GM23338 (cell line): ENCODE measurements at regions not wholly inside any gene's neighbourhood (a gene's known extent, or its start where the extent isn't known, plus 50 kb on each side); places are given as distances from the start of the nearest gene placed in this dataset.

ENCODE experiments used
- ATAC-seq: fragments of 200-7000 bp; cut with Tn5 transposase; 3 replicates; pipeline ENCODE4 v1.9.1; 2020
- DNase-seq: peaks from one replicate; pipeline ENCODE4 v3.0.0-alpha.2; 2015; ENCODE audit warnings: low spot score
- H2AFZ ChIP-seq: fragments of 200-600 bp; sonication (generic); 2 replicates; pipeline ENCODE4 v1.8.0; 2016; ENCODE audit warnings: antibody characterized with exemption, mild to moderate bottlenecking, moderate library complexity
- H3F3A ChIP-seq: fragments of 200-600 bp; sonication (generic); replicated peaks from 2 replicates; pipeline ENCODE4 v1.8.0; 2017; ENCODE audit warnings: antibody characterized with exemption, mixed run types, low read depth
- H3K27ac ChIP-seq: fragments of 200-600 bp; sonication (generic); 2 replicates; pipeline ENCODE4 v1.6.1; 2016; ENCODE audit warnings: low read depth
- H3K27me3 ChIP-seq: fragments of 200-600 bp; sonication (generic); 2 replicates; pipeline ENCODE4 v1.8.0; 2016; ENCODE audit warnings: mild to moderate bottlenecking, mixed run types, moderate library complexity; ENCODE audit not compliant: insufficient read depth
- H3K36me3 ChIP-seq: fragments of 200-600 bp; sonication (generic); 2 replicates; pipeline ENCODE4 v1.8.0; 2016; ENCODE audit warnings: mild to moderate bottlenecking; ENCODE audit not compliant: insufficient read depth
- H3K4me1 ChIP-seq: fragments of 200-600 bp; sonication (generic); 2 replicates; pipeline ENCODE4 v1.8.0; 2016; ENCODE audit warnings: mild to moderate bottlenecking, moderate library complexity; ENCODE audit not compliant: insufficient read depth
- H3K4me2 ChIP-seq: fragments of 200-600 bp; sonication (generic); 2 replicates; pipeline ENCODE4 v1.7.1; 2017; ENCODE audit warnings: mixed run types
- H3K4me3 ChIP-seq: fragments of 200-600 bp; sonication (generic); 2 replicates; pipeline ENCODE4 v1.6.1; 2016; ENCODE audit warnings: mixed run types
- H3K79me2 ChIP-seq: fragments of 200-600 bp; sonication (generic); replicated peaks from 2 replicates; pipeline ENCODE4 v1.8.0; 2017; ENCODE audit warnings: mild to moderate bottlenecking; ENCODE audit not compliant: insufficient read depth
- H3K9me2 ChIP-seq: fragments of 200-600 bp; sonication (generic); 2 replicates; pipeline ENCODE4 v1.8.0; 2017; ENCODE audit not compliant: insufficient read depth
- H4K20me1 ChIP-seq: fragments of 200-600 bp; sonication (generic); replicated peaks from 2 replicates; pipeline ENCODE4 v1.8.0; 2017; ENCODE audit warnings: mild to moderate bottlenecking; ENCODE audit not compliant: insufficient read depth
- H3K27ac Mint-ChIP-seq: 2 replicates; pipeline ENCODE4 v1.8.0; 2020; ENCODE audit warnings: inconsistent platforms, mild to moderate bottlenecking, moderate library complexity, mixed read lengths
- H3K27me3 Mint-ChIP-seq: 3 replicates; pipeline ENCODE4 v1.8.0; 2022; ENCODE audit warnings: low read depth, mild to moderate bottlenecking, moderate library complexity, mixed read lengths, inconsistent platforms; ENCODE audit not compliant: insufficient read depth, poor library complexity
- H3K36me3 Mint-ChIP-seq: 3 replicates; pipeline ENCODE4 v1.8.0; 2021; ENCODE audit warnings: low read depth, mild to moderate bottlenecking, inconsistent platforms, moderate library complexity, mixed read lengths
- H3K4me1 Mint-ChIP-seq: 3 replicates; pipeline ENCODE4 v1.8.0; 2020; ENCODE audit warnings: mild to moderate bottlenecking, inconsistent platforms, mixed read lengths
- H3K4me3 Mint-ChIP-seq: 3 replicates; pipeline ENCODE4 v1.8.0; 2021; ENCODE audit warnings: moderate library complexity, mild to moderate bottlenecking, inconsistent platforms, mixed read lengths
- H3K9me3 Mint-ChIP-seq: 3 replicates; pipeline ENCODE4 v1.8.0; 2020; ENCODE audit warnings: moderate library complexity, mild to moderate bottlenecking, inconsistent platforms, mixed read lengths
- CREB1 ChIP-seq: fragments of 250-450 bp; sonication (Bioruptor Pico); IDR thresholded peaks from 2 replicates; pipeline ENCODE4 v1.5.0; 2020; ENCODE audit warnings: low read depth, mild to moderate bottlenecking, moderate library complexity
- CTCF ChIP-seq, 2 experiments: fragments of 200-600 bp in 1 of 2; sonication (generic) in 1 of 2; conservative IDR thresholded peaks; 2 replicates each; pipeline versions ENCODE4 v1.5.1 to v1.6.1; 2016 to 2017; ENCODE audit warnings: antibody characterized with exemption in 2 of 2, low read depth in 2 of 2, mild to moderate bottlenecking in 2 of 2, moderate library complexity in 1 of 2
- ETS1 ChIP-seq: IDR thresholded peaks from 2 replicates; pipeline ENCODE4 v1.6.1; 2016; ENCODE audit warnings: antibody characterized with exemption
- EZH2 ChIP-seq: fragments of 200-600 bp; sonication (generic); IDR thresholded peaks from one replicate; pipeline ENCODE4 v1.8.0; 2017; ENCODE audit warnings: antibody characterized with exemption, mild to moderate bottlenecking, low read depth; ENCODE audit not compliant: unreplicated experiment
- EZH2phosphoT487 ChIP-seq: fragments of 200-600 bp; sonication (generic); IDR thresholded peaks from one replicate; pipeline ENCODE4 v1.8.1; 2018; ENCODE audit warnings: antibody characterized with exemption; ENCODE audit not compliant: unreplicated experiment
- JUNB ChIP-seq: IDR thresholded peaks from one replicate; pipeline ENCODE4 v1.6.1; 2016; ENCODE audit warnings: antibody characterized with exemption; ENCODE audit not compliant: unreplicated experiment
- NANOG ChIP-seq: IDR thresholded peaks from 2 replicates; pipeline ENCODE4 v1.6.1; 2016; ENCODE audit warnings: antibody characterized with exemption, borderline replicate concordance
- POLR2AphosphoS5 ChIP-seq: IDR thresholded peaks from 2 replicates; pipeline ENCODE4 v1.6.1; 2016; ENCODE audit warnings: antibody characterized with exemption, low read depth
- REST ChIP-seq: IDR thresholded peaks from one replicate; pipeline ENCODE4 v1.6.1; 2018; ENCODE audit warnings: antibody characterized with exemption; ENCODE audit not compliant: unreplicated experiment
- STAT1 ChIP-seq: IDR thresholded peaks from one replicate; pipeline ENCODE4 v1.6.1; 2016; ENCODE audit warnings: antibody characterized with exemption; ENCODE audit not compliant: unreplicated experiment
- ZNF114 ChIP-seq: fragments of 250-450 bp; sonication (Bioruptor Pico); IDR thresholded peaks from 2 replicates; pipeline ENCODE4 v1.5.0; 2020; ENCODE audit warnings: mild to moderate bottlenecking, moderate library complexity
- ZNF331 ChIP-seq: fragments of 250-450 bp; sonication (Bioruptor Pico); IDR thresholded peaks from 2 replicates; pipeline ENCODE4 v1.5.0; 2020; ENCODE audit warnings: low read depth, mild to moderate bottlenecking, moderate library complexity
- TF ChIP-seq, protein P1 (sequence below): fragments of 250-450 bp; sonication (Bioruptor Pico); IDR thresholded peaks from 2 replicates; pipeline ENCODE4 v1.5.0; 2020; ENCODE audit warnings: mild to moderate bottlenecking, moderate library complexity

GRCh38 chr5:155259648-155260047 is 246.1 kb downstream of the KIF4B start:
- no peaks in the 10 kb centered on the region for H3F3A ChIP-seq
- ATAC-seq (no peak), DNase-seq (no peak)
- H3K79me2 ChIP-seq = no peaks in the 10 kb centered on the region
- H3K27me3 ChIP-seq = no peaks in the 10 kb centered on the region
- no peaks in the 10 kb centered on the region for H3K36me3 ChIP-seq
- H3K27me3 Mint-ChIP-seq = peaks cover 2% of the 10 kb centered on the region
- H3K4me2 ChIP-seq = no peak overlapping the region
- H3K27ac Mint-ChIP-seq = no peak overlapping the region
- no peaks in the 10 kb centered on the region for H3K9me3 Mint-ChIP-seq
- H3K4me1 Mint-ChIP-seq = no peaks in the 10 kb centered on the region
- H4K20me1 ChIP-seq = no peaks in the 10 kb centered on the region
- H2AFZ ChIP-seq = no peak overlapping the region
- H3K27ac ChIP-seq = no peak overlapping the region
- H3K4me1 ChIP-seq = no peaks in the 10 kb centered on the region
- 0 out of 2 replicates have a peak, but pooled peaks cover 5% of the 10 kb centered on the region for H3K9me2 ChIP-seq
- H3K4me3 ChIP-seq = no peak overlapping the region
- TF ChIP-seq EZH2 = no peak
- no peak for TF ChIP-seq CREB1 (CRISPR knock-in tag)
- no peak for TF ChIP-seq NANOG
- no peak for TF ChIP-seq ETS1
- TF ChIP-seq ZNF331 (CRISPR knock-in tag) = no peak
- TF ChIP-seq, protein P1, sequence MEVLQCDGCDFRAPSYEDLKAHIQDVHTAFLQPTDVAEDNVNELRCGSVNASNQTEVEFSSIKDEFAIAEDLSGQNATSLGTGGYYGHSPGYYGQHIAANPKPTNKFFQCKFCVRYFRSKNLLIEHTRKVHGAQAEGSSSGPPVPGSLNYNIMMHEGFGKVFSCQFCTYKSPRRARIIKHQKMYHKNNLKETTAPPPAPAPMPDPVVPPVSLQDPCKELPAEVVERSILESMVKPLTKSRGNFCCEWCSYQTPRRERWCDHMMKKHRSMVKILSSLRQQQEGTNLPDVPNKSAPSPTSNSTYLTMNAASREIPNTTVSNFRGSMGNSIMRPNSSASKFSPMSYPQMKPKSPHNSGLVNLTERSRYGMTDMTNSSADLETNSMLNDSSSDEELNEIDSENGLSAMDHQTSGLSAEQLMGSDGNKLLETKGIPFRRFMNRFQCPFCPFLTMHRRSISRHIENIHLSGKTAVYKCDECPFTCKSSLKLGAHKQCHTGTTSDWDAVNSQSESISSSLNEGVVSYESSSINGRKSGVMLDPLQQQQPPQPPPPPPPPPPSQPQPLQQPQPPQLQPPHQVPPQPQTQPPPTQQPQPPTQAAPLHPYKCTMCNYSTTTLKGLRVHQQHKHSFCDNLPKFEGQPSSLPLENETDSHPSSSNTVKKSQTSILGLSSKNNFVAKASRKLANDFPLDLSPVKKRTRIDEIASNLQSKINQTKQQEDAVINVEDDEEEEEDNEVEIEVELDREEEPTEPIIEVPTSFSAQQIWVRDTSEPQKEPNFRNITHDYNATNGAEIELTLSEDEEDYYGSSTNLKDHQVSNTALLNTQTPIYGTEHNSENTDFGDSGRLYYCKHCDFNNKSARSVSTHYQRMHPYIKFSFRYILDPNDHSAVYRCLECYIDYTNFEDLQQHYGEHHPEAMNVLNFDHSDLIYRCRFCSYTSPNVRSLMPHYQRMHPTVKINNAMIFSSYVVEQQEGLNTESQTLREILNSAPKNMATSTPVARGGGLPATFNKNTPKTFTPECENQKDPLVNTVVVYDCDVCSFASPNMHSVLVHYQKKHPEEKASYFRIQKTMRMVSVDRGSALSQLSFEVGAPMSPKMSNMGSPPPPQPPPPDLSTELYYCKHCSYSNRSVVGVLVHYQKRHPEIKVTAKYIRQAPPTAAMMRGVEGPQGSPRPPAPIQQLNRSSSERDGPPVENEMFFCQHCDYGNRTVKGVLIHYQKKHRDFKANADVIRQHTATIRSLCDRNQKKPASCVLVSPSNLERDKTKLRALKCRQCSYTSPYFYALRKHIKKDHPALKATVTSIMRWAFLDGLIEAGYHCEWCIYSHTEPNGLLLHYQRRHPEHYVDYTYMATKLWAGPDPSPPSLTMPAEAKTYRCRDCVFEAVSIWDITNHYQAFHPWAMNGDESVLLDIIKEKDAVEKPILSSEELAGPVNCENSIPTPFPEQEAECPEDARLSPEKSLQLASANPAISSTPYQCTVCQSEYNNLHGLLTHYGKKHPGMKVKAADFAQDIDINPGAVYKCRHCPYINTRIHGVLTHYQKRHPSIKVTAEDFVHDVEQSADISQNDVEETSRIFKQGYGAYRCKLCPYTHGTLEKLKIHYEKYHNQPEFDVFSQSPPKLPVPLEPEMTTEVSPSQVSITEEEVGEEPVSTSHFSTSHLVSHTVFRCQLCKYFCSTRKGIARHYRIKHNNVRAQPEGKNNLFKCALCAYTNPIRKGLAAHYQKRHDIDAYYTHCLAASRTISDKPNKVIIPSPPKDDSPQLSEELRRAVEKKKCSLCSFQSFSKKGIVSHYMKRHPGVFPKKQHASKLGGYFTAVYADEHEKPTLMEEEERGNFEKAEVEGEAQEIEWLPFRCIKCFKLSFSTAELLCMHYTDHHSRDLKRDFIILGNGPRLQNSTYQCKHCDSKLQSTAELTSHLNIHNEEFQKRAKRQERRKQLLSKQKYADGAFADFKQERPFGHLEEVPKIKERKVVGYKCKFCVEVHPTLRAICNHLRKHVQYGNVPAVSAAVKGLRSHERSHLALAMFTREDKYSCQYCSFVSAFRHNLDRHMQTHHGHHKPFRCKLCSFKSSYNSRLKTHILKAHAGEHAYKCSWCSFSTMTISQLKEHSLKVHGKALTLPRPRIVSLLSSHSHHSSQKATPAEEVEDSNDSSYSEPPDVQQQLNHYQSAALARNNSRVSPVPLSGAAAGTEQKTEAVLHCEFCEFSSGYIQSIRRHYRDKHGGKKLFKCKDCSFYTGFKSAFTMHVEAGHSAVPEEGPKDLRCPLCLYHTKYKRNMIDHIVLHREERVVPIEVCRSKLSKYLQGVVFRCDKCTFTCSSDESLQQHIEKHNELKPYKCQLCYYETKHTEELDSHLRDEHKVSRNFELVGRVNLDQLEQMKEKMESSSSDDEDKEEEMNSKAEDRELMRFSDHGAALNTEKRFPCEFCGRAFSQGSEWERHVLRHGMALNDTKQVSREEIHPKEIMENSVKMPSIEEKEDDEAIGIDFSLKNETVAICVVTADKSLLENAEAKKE (CRISPR knock-in tag) = no peak
- TF ChIP-seq POLR2AphosphoS5 = no peak
- TF ChIP-seq REST = no peak
- TF ChIP-seq STAT1 = no peak
- TF ChIP-seq ZNF114 (CRISPR knock-in tag) = no peak
- no peak for TF ChIP-seq EZH2phosphoT487
- no peak for TF ChIP-seq JUNB
- TF ChIP-seq CTCF (conservative IDR thresholded peaks at IDR 0.05; ENCODE audit: low read depth in 2 of 2) = no peak
- no peaks in the 10 kb centered on the region for H3K36me3 Mint-ChIP-seq
- no peak overlapping the region for H3K4me3 Mint-ChIP-seq
